ENCODE measurements at regions not wholly inside any gene's neighbourhood (a gene's known extent, or its start where the extent isn't known, plus 50 kb on each side); places are given as distances from the start of the nearest gene placed in this dataset.

GRCh38 chr14:39972704-39973103, 540.5 kb upstream of the FBXO33 start:
- Mint-ChIP-seq H3K27me3 (no peaks in the 10 kb centered on the region), H3K36me3 (no peaks in the 10 kb centered on the region), H3K4me1 (ENCODE audit: unreplicated experiment) (no peaks in the 10 kb centered on the region), H3K27ac (no peak overlapping the region), H3K9me3 (no peaks in the 10 kb centered on the region), H3K4me3 (no peak overlapping the region)
- DNase-seq (ENCODE audit: extremely low spot score, unreplicated experiment) = no peak
- TF ChIP-seq, protein P1, sequence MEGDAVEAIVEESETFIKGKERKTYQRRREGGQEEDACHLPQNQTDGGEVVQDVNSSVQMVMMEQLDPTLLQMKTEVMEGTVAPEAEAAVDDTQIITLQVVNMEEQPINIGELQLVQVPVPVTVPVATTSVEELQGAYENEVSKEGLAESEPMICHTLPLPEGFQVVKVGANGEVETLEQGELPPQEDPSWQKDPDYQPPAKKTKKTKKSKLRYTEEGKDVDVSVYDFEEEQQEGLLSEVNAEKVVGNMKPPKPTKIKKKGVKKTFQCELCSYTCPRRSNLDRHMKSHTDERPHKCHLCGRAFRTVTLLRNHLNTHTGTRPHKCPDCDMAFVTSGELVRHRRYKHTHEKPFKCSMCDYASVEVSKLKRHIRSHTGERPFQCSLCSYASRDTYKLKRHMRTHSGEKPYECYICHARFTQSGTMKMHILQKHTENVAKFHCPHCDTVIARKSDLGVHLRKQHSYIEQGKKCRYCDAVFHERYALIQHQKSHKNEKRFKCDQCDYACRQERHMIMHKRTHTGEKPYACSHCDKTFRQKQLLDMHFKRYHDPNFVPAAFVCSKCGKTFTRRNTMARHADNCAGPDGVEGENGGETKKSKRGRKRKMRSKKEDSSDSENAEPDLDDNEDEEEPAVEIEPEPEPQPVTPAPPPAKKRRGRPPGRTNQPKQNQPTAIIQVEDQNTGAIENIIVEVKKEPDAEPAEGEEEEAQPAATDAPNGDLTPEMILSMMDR (conservative IDR thresholded peaks at IDR 0.05) = no peak

DNA sequence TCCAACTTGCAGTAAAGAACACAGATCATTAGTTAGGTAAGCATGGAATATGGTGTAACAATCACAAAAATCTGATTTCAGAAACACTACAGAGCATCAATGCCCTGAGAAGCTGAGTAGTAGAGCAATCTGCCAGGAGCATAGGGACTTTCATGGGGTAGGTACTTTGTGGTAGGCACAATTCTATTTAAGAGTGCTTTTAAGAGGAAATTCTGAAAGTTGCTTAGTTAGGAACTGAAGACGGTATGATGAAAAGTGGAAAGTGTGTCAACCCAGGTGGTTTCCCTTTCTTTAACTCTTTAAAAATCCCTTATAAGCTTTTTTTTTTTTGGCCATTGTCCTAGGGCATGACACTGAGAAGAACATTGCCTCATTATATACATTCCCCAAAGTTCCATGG, 535.7 kb upstream of the FBXO33 start:
- no peak for DNase-seq (ENCODE audit: extremely low spot score, unreplicated experiment)
- TF ChIP-seq, protein P1 (conservative IDR thresholded peaks at IDR 0.05) = no peak
- H3K9me3 Mint-ChIP-seq = no peaks in the 10 kb centered on the region
- H3K4me1 Mint-ChIP-seq (ENCODE audit: unreplicated experiment) = no peaks in the 10 kb centered on the region
- H3K27me3 Mint-ChIP-seq = no peaks in the 10 kb centered on the region
- H3K36me3 Mint-ChIP-seq = no peaks in the 10 kb centered on the region
- no peak overlapping the region for H3K4me3 Mint-ChIP-seq
- H3K27ac Mint-ChIP-seq = no peak overlapping the region

DNA sequence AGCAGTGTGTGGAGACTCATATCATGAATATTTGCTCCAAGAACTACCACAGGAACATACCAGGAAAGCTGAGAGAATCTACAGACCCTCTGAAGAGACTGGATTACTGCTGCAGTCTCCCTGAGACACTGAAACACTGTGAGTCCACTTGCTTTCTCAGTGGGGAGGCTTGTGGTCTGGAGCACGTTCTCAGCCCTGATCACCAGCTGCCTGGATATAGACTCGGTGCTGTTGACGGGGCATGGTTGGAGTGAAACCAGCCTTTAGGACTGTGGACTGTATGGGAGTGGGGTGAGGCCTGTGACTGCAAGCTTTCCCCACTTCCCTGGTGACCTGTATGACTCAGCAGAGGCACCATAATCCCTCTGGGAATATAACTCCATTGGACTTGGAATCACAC, 525.8 kb upstream of the FBXO33 start:
- H3K36me3 Mint-ChIP-seq = no peaks in the 10 kb centered on the region
- no peak for DNase-seq (ENCODE audit: extremely low spot score, unreplicated experiment)
- no peaks in the 10 kb centered on the region for H3K4me1 Mint-ChIP-seq (ENCODE audit: unreplicated experiment)
- H3K27me3 Mint-ChIP-seq = no peaks in the 10 kb centered on the region
- H3K27ac Mint-ChIP-seq = no peak overlapping the region
- TF ChIP-seq, protein P1 (conservative IDR thresholded peaks at IDR 0.05) = no peak
- H3K9me3 Mint-ChIP-seq = peaks cover 4% of the 10 kb centered on the region
- H3K4me3 Mint-ChIP-seq = no peak overlapping the region

DNA sequence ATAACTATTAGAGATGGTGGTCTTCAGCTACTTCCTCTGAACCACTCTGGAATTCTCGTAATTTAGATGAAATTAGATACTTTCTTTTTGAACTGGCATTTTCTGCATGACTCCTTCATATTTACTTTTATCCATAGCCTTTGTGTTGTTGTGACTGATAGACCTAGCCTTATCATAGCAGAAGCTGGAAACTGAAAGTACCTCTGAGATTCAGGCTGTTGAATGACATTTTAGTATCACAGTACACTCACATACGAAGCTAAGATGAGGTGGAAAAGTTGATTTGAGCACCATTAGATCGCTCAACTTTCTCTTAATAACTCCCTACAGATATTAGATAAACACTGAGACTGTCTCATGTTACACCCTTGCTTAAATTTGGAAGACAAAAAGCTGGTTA, 525.1 kb upstream of the FBXO33 start:
- no peak for DNase-seq (ENCODE audit: extremely low spot score, unreplicated experiment)
- Mint-ChIP-seq H3K27ac (no peak overlapping the region), H3K36me3 (no peaks in the 10 kb centered on the region), H3K9me3 (peaks cover 4% of the 10 kb centered on the region), H3K27me3 (no peaks in the 10 kb centered on the region), H3K4me1 (ENCODE audit: unreplicated experiment) (no peaks in the 10 kb centered on the region), H3K4me3 (no peak overlapping the region)
- TF ChIP-seq, protein P1 (conservative IDR thresholded peaks at IDR 0.05) = no peak

GRCh38 chr14:39956372-39956771, 524.1 kb upstream of the FBXO33 start:
- Mint-ChIP-seq H3K9me3 (peaks cover 4% of the 10 kb centered on the region), H3K4me1 (ENCODE audit: unreplicated experiment) (no peaks in the 10 kb centered on the region), H3K27me3 (no peaks in the 10 kb centered on the region)

More at GRCh38 chr14:39956372-39956771, 524.1 kb upstream of the FBXO33 start:
- Mint-ChIP-seq H3K4me3 (no peak overlapping the region), H3K27ac (no peak overlapping the region), H3K36me3 (no peaks in the 10 kb centered on the region)
- TF ChIP-seq, protein P1 (conservative IDR thresholded peaks at IDR 0.05) = peak; percentile 46
- DNase-seq (ENCODE audit: extremely low spot score, unreplicated experiment) = no peak

All from type B pancreatic cell (in vitro differentiated cells).